Spleen (tissue), 11 donors: ENCODE measurements at regions not wholly inside any gene's neighbourhood (a gene's known extent, or its start where the extent isn't known, plus 50 kb on each side); places are given as distances from the start of the nearest gene placed in this dataset.

Experiments
- DNase-seq: peaks from one replicate; pipeline ENCODE4 v3.0.0-alpha.2; 2020
- H3K27ac ChIP-seq, 8 donors: fragments of 200-600 bp; sonication (generic) in 7 of 8; 1 replicate in 4 of 8; 2 replicates in 4 of 8; pipeline versions ENCODE4 v1.5.0 to v1.8.0; 2016 to 2021; ENCODE audit warnings: inconsistent platforms in 4 of 8, mild to moderate bottlenecking in 4 of 8, moderate library complexity in 1 of 8
- H3K27me3 ChIP-seq, 7 donors: fragments of 200-600 bp; sonication (generic) in 6 of 7; replicated peaks in 1 of 7; 1 replicate in 4 of 7; 2 replicates in 3 of 7; pipeline versions ENCODE4 v1.5.0 to v1.8.0; 2016 to 2021; ENCODE audit warnings: inconsistent platforms in 3 of 7, mild to moderate bottlenecking in 1 of 7
- H3K36me3 ChIP-seq, 6 donors: fragments of 200-600 bp; sonication (generic) in 5 of 6; 1 replicate in 4 of 6; 2 replicates in 2 of 6; pipeline versions ENCODE4 v1.5.0 to v1.8.0; 2016 to 2021; ENCODE audit warnings: inconsistent platforms in 2 of 6
- H3K4me1 ChIP-seq, 6 donors: fragments of 200-600 bp; sonication (generic) in 5 of 6; 1 replicate in 3 of 6; 2 replicates in 3 of 6; pipeline versions ENCODE4 v1.5.0 to v1.8.0; 2016 to 2021; ENCODE audit warnings: inconsistent platforms in 3 of 6
- H3K4me3 ChIP-seq, 8 donors: fragments of 200-600 bp; sonication (generic) in 7 of 8; 1 replicate in 4 of 8; 2 replicates in 4 of 8; pipeline versions ENCODE4 v1.5.0 to v1.8.0; 2016 to 2021; ENCODE audit warnings: inconsistent platforms in 4 of 8, mild to moderate bottlenecking in 4 of 8, moderate library complexity in 2 of 8
- H3K9me3 ChIP-seq, 8 donors: fragments of 200-600 bp; sonication (generic) in 7 of 8; 1 replicate in 4 of 8; 2 replicates in 4 of 8; pipeline versions ENCODE4 v1.5.0 to v1.8.0; 2016 to 2021; ENCODE audit warnings: inconsistent platforms in 4 of 8
- POLR2A ChIP-seq, 3 donors: fragments of 450-650 bp; IDR thresholded peaks; one replicate each; pipeline ENCODE4 v1.5.1; 2017; ENCODE audit warnings: antibody characterized with exemption in 3 of 3, mild to moderate bottlenecking in 1 of 3
- POLR2AphosphoS5 ChIP-seq, 3 donors: sonication (generic); formaldehyde crosslinking; IDR thresholded peaks; one replicate each; pipeline ENCODE4 v1.5.1; 2017; ENCODE audit warnings: antibody characterized with exemption in 3 of 3
- WGBS, 5 donors: extraction: QIAGEN DNeasy Blood & Tissue Kit in 3 of 5; methylation state at CpG; one replicate each; pipeline versions ENCODE4 v1.1.5 to v1.1.7; 2013 to 2018; 5-methylcytosine and 5-hydroxymethylcytosine counted together
- intact Hi-C: fragments of 100-400 bp; cut with DNase I; formaldehyde crosslinking; loops from one replicate; pipeline ENCODE4 v1.15.0; 2023; ENCODE audit warnings: low total_unique reads
- TF ChIP-seq, protein P1 (sequence below), 11 experiments: fragments of 200-600 bp in 7 of 11; fragments of 450-650 bp in 4 of 11; sonication (generic) in 4 of 11; IDR thresholded peaks in 8 of 11; conservative IDR thresholded peaks in 3 of 11; 1 replicate in 7 of 11; 2 replicates in 4 of 11; pipeline versions ENCODE4 v1.4.0 to v1.8.0; 2016 to 2021; ENCODE audit warnings: antibody characterized with exemption in 11 of 11, inconsistent platforms in 4 of 11, mild to moderate bottlenecking in 1 of 11
- donor health status: healthy with polysubstance abuse.
- donor health status: DM: no; HTN: no; CAD: no; lungs with moderate emphysema.
- donor health status: DM: no; HTN: no; CAD: no.
- donor health status: Bipolar disorder and iron deficiency.
- donor health status: healthy.
- donor health status: DM: no; HTN: no; CAD: no.
- donor health status: DM: yes; HTN: yes; CAD: no.

DNA sequence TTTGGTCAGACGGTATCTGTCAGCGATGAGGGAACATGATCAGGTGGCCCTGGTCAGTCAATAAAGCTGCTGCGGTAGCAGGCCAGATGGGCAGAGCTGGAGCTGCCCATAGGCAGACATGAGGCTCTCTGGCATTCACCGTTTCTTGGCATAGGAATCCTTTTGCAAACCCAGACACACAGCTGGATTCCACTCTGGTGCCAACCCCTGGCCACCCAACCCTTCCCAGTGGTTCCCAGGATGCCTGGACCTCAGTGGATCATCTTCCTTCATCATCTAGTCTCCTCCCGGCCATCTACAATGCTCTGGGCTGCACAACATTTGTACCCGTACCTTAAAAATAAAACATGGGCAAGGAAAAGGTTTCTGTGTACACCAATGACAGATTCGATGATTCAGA is 68.3 kb upstream of the ACTRT2 start:
- no peaks in the 10 kb centered on the region for H3K36me3 ChIP-seq
- peaks cover 3 to 66% (median 58%) of the 10 kb centered on the region in 8 donors for H3K9me3 ChIP-seq
- WGBS, 5 donors, result 82 to 96% (median 93%) methylated on average over 7 of the region's 7 CpGs
- intact Hi-C loops, result no loop called here
- H3K27ac ChIP-seq, result peak overlapping the region in 2 of 8 donors; percentile 26 to 38
- TF ChIP-seq POLR2A (IDR thresholded peaks at IDR 0.05) (no peak), POLR2AphosphoS5 (IDR thresholded peaks at IDR 0.05) (no peak)
- TF ChIP-seq, protein P1, sequence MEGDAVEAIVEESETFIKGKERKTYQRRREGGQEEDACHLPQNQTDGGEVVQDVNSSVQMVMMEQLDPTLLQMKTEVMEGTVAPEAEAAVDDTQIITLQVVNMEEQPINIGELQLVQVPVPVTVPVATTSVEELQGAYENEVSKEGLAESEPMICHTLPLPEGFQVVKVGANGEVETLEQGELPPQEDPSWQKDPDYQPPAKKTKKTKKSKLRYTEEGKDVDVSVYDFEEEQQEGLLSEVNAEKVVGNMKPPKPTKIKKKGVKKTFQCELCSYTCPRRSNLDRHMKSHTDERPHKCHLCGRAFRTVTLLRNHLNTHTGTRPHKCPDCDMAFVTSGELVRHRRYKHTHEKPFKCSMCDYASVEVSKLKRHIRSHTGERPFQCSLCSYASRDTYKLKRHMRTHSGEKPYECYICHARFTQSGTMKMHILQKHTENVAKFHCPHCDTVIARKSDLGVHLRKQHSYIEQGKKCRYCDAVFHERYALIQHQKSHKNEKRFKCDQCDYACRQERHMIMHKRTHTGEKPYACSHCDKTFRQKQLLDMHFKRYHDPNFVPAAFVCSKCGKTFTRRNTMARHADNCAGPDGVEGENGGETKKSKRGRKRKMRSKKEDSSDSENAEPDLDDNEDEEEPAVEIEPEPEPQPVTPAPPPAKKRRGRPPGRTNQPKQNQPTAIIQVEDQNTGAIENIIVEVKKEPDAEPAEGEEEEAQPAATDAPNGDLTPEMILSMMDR (IDR thresholded peaks at IDR 0.05 in 8 of 11, conservative IDR thresholded peaks at IDR 0.05 in 3 of 11), result no peak
- no peak overlapping the region for H3K4me3 ChIP-seq
- peaks cover 0 to 27% (median 5%) of the 10 kb centered on the region in 7 donors for H3K27me3 ChIP-seq
- peaks cover 0 to 6% (median 0%) of the 10 kb centered on the region in 6 donors for H3K4me1 ChIP-seq
- peak; percentile 23 for DNase-seq

DNA sequence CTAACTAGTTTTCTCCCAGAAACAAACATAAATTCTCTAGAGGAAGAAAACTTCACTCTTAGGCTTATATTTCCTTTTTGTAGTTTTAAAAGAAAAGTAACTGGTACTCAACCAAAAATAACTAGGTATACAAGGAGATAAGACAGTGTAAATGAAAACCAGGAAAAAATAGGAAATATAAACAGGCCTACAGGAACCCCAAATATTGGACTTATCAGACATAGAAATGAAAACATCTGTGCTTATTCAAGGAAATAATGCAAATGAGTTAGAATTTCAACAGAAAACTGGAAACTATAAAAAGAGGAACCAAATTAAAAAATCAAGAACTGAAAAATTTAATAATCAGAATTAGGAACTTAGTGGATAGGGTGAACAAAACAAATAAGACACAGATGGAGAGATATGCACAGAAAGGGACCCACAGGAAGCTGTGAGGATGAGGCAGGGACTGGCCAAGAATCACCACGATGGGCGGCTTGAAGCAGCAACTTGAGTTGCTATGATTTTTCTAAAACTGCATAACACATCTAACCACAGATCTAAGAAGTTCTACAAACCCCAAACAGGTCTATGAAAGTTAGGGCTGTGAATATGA is 67.5 kb upstream of the ACTRT2 start:
- intact Hi-C loops, result no loop called here
- H3K4me3 ChIP-seq, result no peak overlapping the region
- TF ChIP-seq POLR2AphosphoS5 (IDR thresholded peaks at IDR 0.05) (no peak), POLR2A (IDR thresholded peaks at IDR 0.05) (no peak)
- TF ChIP-seq, protein P1 (IDR thresholded peaks at IDR 0.05 in 8 of 11, conservative IDR thresholded peaks at IDR 0.05 in 3 of 11), result no peak
- peak; percentile 34 for DNase-seq
- H3K27ac ChIP-seq, result peak overlapping the region in 4 of 8 donors; percentile 26 to 57 (median 36)
- H3K36me3 ChIP-seq, result no peaks in the 10 kb centered on the region
- peaks cover 3 to 74% (median 66%) of the 10 kb centered on the region in 8 donors for H3K9me3 ChIP-seq
- 40 to 56% (median 43%) methylated on average over 2 of the region's 2 CpGs for WGBS, 5 donors
- peaks cover 0 to 6% (median 0%) of the 10 kb centered on the region in 6 donors for H3K4me1 ChIP-seq
- H3K27me3 ChIP-seq, result peaks cover 0 to 19% (median 0%) of the 10 kb centered on the region in 7 donors

DNA sequence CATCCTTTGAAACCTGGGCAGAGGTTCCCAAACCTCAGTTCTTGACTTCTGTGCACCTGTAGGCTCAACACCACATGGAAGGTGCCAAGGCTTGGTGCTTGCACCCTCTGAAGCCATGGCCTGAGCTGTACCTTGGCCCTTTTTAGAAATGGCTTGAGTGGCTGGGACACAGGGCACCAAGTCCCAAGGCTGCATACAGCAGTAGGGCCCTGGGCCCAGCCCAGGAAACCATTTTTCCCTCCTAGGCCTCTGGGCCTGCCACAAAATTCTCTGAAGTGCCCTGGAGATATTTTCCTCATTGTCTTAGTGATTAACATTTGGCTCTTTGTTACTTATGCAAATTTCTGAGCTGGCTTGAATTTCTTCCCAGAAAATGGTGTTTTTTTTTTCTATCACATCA is 65.6 kb upstream of the ACTRT2 start:
- peak; percentile 3 for DNase-seq
- intact Hi-C loops, result no loop called here
- Histone ChIP-seq H3K27me3 (peaks cover 0 to 8% (median 0%) of the 10 kb centered on the region in 7 donors), H3K9me3 (peaks cover 3 to 83% (median 70%) of the 10 kb centered on the region in 8 donors), H3K4me1 (peaks cover 0 to 6% (median 0%) of the 10 kb centered on the region in 6 donors), H3K36me3 (no peaks in the 10 kb centered on the region), H3K27ac (no peak overlapping the region), H3K4me3 (no peak overlapping the region)
- no peak for TF ChIP-seq POLR2A (IDR thresholded peaks at IDR 0.05)
- TF ChIP-seq, protein P1 (IDR thresholded peaks at IDR 0.05 in 8 of 11, conservative IDR thresholded peaks at IDR 0.05 in 3 of 11), result no peak
- TF ChIP-seq POLR2AphosphoS5 (IDR thresholded peaks at IDR 0.05), result no peak

DNA sequence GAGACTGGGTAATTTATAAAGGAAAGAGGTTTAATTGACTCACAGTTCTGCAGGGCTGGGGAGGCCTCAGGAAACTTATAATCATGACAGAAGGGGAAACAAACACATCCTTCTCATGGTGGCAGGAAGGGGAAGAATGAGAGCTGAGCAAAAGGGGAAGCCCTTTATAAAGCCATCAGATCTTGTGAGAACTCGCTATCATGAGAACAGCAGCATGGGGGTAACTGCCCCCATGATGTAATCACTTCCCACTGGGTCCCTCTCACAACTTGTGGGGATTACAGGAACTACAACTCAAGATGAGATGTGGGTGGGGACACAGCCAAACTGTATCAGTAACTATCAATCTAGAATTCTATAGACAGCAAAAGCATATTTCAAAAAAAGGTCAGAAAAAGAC is 64.7 kb upstream of the ACTRT2 start:
- no peak overlapping the region for H3K27ac ChIP-seq
- peaks cover 0 to under 1% (median 0%) of the 10 kb centered on the region in 7 donors for H3K27me3 ChIP-seq
- 14 to 32% (median 26%) methylated on average over 1 of the region's 1 CpG for WGBS, 5 donors
- intact Hi-C loops, result no loop called here
- no peak overlapping the region for H3K4me3 ChIP-seq
- peaks cover 0 to 6% (median 0%) of the 10 kb centered on the region in 6 donors for H3K4me1 ChIP-seq
- no peak for DNase-seq
- no peak for TF ChIP-seq POLR2A (IDR thresholded peaks at IDR 0.05)
- TF ChIP-seq POLR2AphosphoS5 (IDR thresholded peaks at IDR 0.05), result no peak
- TF ChIP-seq, protein P1 (IDR thresholded peaks at IDR 0.05 in 8 of 11, conservative IDR thresholded peaks at IDR 0.05 in 3 of 11), result no peak
- no peaks in the 10 kb centered on the region for H3K36me3 ChIP-seq
- H3K9me3 ChIP-seq, result peaks cover 3 to 81% (median 70%) of the 10 kb centered on the region in 8 donors
